K562 (cell line): ENCODE measurements at regions not wholly inside any gene's neighbourhood (a gene's known extent, or its start where the extent isn't known, plus 50 kb on each side); places are given as distances from the start of the nearest gene placed in this dataset.

ENCODE experiments used
- GTF2F1 ChIP-seq: IDR thresholded peaks from 2 replicates; pipeline ENCODE4 v1.6.1; 2011; ENCODE audit warnings: low read depth, low read length, improper control_type of control experiment
- NFIC ChIP-seq: fragments of 450-650 bp; IDR thresholded peaks from 2 replicates; pipeline ENCODE4 v1.6.1; 2017; ENCODE audit warnings: mild to moderate bottlenecking, inconsistent platforms
- NFRKB ChIP-seq: fragments of 450-650 bp; IDR thresholded peaks from 2 replicates; pipeline ENCODE4 v1.6.1; 2016; ENCODE audit warnings: low read depth
- SMARCE1 ChIP-seq: fragments of 450-650 bp; IDR thresholded peaks from 2 replicates; pipeline ENCODE4 v1.7.1; 2016; ENCODE audit warnings: mild to moderate bottlenecking
- SRSF1 ChIP-seq: fragments of 200-400 bp; formaldehyde crosslinking; IDR thresholded peaks from 2 replicates; pipeline ENCODE4 v1.6.1; 2017; ENCODE audit warnings: mild to moderate bottlenecking, low read depth, low read length, moderate library complexity
- ZC3H11A ChIP-seq: IDR thresholded peaks from 2 replicates; pipeline ENCODE4 v1.6.1; 2012; ENCODE audit warnings: low read depth, low read length, improper control_type of control experiment
- ZNF23 ChIP-seq: fragments of 250-450 bp; sonication (Bioruptor Pico); IDR thresholded peaks from 2 replicates; pipeline ENCODE4 v1.4.0; 2020; ENCODE audit warnings: mild to moderate bottlenecking
- TF ChIP-seq, protein P1 (sequence below): sonication (generic); formaldehyde crosslinking; IDR thresholded peaks from 2 replicates; pipeline ENCODE4 v1.8.1; 2023; ENCODE audit warnings: mild to moderate bottlenecking, missing genetic modification reagents
- TF ChIP-seq, protein P2 (sequence below), 2 experiments: IDR thresholded peaks in 1 of 2; conservative IDR thresholded peaks in 1 of 2; 2 replicates each; pipeline ENCODE4 v1.6.1; 2016; ENCODE audit warnings: low read depth in 2 of 2, mild to moderate bottlenecking in 1 of 2, missing compliant biosample characterization in 1 of 2, missing genetic modification characterization in 1 of 2, moderate library complexity in 1 of 2
- TF ChIP-seq, protein P3 (sequence below): fragments of 450-650 bp; IDR thresholded peaks from 2 replicates; pipeline ENCODE4 v1.6.1; 2017; ENCODE audit warnings: antibody characterized with exemption, mild to moderate bottlenecking
- TF ChIP-seq, protein P4 (sequence below), 2 experiments: fragments of 450-650 bp; IDR thresholded peaks; 2 replicates each; pipeline ENCODE4 v1.6.1; 2016
- TF ChIP-seq, protein P5 (sequence below), 3 experiments: fragments of 200-800 bp in 1 of 3; sonication (Bioruptor generic) in 1 of 3; sonication (generic) in 1 of 3; formaldehyde crosslinking in 1 of 3; IDR thresholded peaks; 2 replicates each; pipeline versions ENCODE4 v1.6.1 to v1.8.0; 2016 to 2022; ENCODE audit warnings: mild to moderate bottlenecking in 2 of 3, missing compliant biosample characterization in 2 of 3, missing genetic modification characterization in 2 of 3, missing genetic modification reagents in 1 of 3
- TF ChIP-seq, protein P6 (sequence below): sonication (generic); formaldehyde crosslinking; IDR thresholded peaks from 2 replicates; pipeline ENCODE4 v1.8.1; 2022; ENCODE audit warnings: missing genetic modification reagents

DNA sequence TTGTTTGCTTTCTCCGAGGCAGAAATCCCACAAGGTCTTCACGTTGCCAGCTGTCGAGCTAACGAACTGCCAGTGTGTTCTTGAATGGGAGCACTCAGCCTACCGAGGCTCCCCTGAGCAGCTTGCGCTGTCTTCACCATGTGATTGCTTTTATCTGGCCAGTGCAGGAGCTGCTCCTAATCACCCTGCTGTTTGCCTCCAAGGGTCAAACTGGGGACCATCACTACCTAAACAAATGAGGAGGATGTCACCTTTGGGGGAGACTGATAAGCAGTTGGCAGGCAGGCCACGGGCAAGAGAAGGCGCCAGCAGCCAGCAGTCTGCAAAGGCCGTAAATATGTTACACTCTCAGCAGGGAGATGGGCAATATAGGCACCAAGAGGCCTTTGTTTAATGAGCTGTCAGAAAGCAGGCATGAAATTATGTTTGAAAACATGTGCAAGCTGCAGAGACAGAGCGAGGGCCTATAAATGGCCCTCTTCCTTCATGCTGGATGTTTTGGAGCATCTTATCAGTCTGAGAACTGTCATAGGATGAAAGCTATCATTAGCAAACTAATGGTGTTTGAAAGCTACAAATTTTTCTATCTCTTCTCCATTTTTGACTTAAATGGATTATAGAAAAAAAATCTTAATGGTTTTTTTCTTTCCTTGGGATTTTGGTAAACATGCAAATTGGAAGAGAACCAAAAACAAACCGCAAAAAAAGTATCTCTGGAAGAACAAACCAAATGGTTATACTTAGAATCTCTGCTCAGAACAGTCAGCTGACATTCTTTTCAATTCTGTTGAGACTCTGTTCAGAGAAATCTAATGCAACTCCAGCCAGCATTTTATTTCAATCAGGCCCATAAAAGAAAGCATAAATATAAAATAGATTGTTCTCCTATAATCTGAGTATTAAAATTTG lies 267.3 kb upstream of the NPVF start (continued):
- TF ChIP-seq SMARCE1: peak; percentile 90
- TF ChIP-seq NFRKB: no peak
- TF ChIP-seq, protein P1, sequence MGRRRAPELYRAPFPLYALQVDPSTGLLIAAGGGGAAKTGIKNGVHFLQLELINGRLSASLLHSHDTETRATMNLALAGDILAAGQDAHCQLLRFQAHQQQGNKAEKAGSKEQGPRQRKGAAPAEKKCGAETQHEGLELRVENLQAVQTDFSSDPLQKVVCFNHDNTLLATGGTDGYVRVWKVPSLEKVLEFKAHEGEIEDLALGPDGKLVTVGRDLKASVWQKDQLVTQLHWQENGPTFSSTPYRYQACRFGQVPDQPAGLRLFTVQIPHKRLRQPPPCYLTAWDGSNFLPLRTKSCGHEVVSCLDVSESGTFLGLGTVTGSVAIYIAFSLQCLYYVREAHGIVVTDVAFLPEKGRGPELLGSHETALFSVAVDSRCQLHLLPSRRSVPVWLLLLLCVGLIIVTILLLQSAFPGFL: no peak
- TF ChIP-seq, protein P2, sequence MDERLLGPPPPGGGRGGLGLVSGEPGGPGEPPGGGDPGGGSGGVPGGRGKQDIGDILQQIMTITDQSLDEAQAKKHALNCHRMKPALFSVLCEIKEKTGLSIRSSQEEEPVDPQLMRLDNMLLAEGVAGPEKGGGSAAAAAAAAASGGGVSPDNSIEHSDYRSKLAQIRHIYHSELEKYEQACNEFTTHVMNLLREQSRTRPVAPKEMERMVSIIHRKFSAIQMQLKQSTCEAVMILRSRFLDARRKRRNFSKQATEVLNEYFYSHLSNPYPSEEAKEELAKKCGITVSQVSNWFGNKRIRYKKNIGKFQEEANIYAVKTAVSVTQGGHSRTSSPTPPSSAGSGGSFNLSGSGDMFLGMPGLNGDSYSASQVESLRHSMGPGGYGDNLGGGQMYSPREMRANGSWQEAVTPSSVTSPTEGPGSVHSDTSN (CRISPR knock-in tag; IDR thresholded peaks at IDR 0.05; ENCODE audit: low read depth): no peak
- TF ChIP-seq, protein P2 (tag; conservative IDR thresholded peaks at IDR 0.05; ENCODE audit: low read depth): peak; percentile 78
- TF ChIP-seq, protein P3, sequence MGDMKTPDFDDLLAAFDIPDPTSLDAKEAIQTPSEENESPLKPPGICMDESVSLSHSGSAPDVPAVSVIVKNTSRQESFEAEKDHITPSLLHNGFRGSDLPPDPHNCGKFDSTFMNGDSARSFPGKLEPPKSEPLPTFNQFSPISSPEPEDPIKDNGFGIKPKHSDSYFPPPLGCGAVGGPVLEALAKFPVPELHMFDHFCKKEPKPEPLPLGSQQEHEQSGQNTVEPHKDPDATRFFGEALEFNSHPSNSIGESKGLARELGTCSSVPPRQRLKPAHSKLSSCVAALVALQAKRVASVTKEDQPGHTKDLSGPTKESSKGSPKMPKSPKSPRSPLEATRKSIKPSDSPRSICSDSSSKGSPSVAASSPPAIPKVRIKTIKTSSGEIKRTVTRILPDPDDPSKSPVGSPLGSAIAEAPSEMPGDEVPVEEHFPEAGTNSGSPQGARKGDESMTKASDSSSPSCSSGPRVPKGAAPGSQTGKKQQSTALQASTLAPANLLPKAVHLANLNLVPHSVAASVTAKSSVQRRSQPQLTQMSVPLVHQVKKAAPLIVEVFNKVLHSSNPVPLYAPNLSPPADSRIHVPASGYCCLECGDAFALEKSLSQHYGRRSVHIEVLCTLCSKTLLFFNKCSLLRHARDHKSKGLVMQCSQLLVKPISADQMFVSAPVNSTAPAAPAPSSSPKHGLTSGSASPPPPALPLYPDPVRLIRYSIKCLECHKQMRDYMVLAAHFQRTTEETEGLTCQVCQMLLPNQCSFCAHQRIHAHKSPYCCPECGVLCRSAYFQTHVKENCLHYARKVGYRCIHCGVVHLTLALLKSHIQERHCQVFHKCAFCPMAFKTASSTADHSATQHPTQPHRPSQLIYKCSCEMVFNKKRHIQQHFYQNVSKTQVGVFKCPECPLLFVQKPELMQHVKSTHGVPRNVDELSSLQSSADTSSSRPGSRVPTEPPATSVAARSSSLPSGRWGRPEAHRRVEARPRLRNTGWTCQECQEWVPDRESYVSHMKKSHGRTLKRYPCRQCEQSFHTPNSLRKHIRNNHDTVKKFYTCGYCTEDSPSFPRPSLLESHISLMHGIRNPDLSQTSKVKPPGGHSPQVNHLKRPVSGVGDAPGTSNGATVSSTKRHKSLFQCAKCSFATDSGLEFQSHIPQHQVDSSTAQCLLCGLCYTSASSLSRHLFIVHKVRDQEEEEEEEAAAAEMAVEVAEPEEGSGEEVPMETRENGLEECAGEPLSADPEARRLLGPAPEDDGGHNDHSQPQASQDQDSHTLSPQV: no peak
- TF ChIP-seq ZNF23 (CRISPR knock-in tag): no peak
- TF ChIP-seq NFIC: peak; percentile 94
- TF ChIP-seq, protein P4, sequence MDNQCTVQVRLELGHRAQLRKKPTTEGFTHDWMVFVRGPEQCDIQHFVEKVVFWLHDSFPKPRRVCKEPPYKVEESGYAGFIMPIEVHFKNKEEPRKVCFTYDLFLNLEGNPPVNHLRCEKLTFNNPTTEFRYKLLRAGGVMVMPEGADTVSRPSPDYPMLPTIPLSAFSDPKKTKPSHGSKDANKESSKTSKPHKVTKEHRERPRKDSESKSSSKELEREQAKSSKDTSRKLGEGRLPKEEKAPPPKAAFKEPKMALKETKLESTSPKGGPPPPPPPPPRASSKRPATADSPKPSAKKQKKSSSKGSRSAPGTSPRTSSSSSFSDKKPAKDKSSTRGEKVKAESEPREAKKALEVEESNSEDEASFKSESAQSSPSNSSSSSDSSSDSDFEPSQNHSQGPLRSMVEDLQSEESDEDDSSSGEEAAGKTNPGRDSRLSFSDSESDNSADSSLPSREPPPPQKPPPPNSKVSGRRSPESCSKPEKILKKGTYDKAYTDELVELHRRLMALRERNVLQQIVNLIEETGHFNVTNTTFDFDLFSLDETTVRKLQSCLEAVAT (IDR thresholded peaks at IDR 0.05): 0 out of 4 replicates have a peak, but pooled peaks of 1 of the 2 experiments have one; percentile 21
- no peak for TF ChIP-seq SRSF1
- TF ChIP-seq, protein P5, sequence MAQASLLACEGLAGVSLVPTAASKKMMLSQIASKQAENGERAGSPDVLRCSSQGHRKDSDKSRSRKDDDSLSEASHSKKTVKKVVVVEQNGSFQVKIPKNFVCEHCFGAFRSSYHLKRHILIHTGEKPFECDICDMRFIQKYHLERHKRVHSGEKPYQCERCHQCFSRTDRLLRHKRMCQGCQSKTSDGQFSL (CRISPR knock-in tag; IDR thresholded peaks at IDR 0.05): no peak
- TF ChIP-seq, protein P5 (tag; IDR thresholded peaks at IDR 0.05): no peak
- TF ChIP-seq ZC3H11A: no peak
- TF ChIP-seq, protein P6, sequence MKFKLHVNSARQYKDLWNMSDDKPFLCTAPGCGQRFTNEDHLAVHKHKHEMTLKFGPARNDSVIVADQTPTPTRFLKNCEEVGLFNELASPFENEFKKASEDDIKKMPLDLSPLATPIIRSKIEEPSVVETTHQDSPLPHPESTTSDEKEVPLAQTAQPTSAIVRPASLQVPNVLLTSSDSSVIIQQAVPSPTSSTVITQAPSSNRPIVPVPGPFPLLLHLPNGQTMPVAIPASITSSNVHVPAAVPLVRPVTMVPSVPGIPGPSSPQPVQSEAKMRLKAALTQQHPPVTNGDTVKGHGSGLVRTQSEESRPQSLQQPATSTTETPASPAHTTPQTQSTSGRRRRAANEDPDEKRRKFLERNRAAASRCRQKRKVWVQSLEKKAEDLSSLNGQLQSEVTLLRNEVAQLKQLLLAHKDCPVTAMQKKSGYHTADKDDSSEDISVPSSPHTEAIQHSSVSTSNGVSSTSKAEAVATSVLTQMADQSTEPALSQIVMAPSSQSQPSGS (CRISPR knock-in tag): no peak
- TF ChIP-seq GTF2F1: no peak
